HepG2 (cell line): ENCODE measurements at regions not wholly inside any gene's neighbourhood (a gene's known extent, or its start where the extent isn't known, plus 50 kb on each side); places are given as distances from the start of the nearest gene placed in this dataset.

ENCODE experiments used
- AGO2 ChIP-seq: fragments of 200-400 bp; formaldehyde crosslinking; optimal IDR thresholded peaks from 2 replicates; pipeline ENCODE3; 2017; ENCODE audit warnings: mild to moderate bottlenecking, low read depth, low read length, moderate library complexity
- CHD2 ChIP-seq: IDR thresholded peaks from 2 replicates; pipeline ENCODE4 v1.6.1; 2011; ENCODE audit warnings: low read depth, low read length, improper control_type of control experiment
- HNRNPK ChIP-seq: fragments of 200-400 bp; formaldehyde crosslinking; IDR thresholded peaks from 2 replicates; pipeline ENCODE4 v1.6.1; 2018; ENCODE audit warnings: low read length, low read depth, moderate library complexity, mild to moderate bottlenecking; ENCODE audit not compliant: poor library complexity, severe bottlenecking
- HNRNPLL ChIP-seq: fragments of 200-400 bp; formaldehyde crosslinking; IDR thresholded peaks from 2 replicates; pipeline ENCODE4 v1.6.1; 2017; ENCODE audit warnings: mild to moderate bottlenecking, low read depth, low read length; ENCODE audit not compliant: poor library complexity, severe bottlenecking
- NR2F6 ChIP-seq, 2 experiments: IDR thresholded peaks; 2 replicates each; pipeline ENCODE4 v1.6.1; 2016; ENCODE audit warnings: antibody characterized with exemption in 1 of 2, mild to moderate bottlenecking in 1 of 2
- RFXAP ChIP-seq: sonication (generic); formaldehyde crosslinking; IDR thresholded peaks from 2 replicates; pipeline ENCODE4 v1.4.0; 2020; ENCODE audit warnings: missing genetic modification reagents, borderline replicate concordance
- TMF1 ChIP-seq: sonication (generic); formaldehyde crosslinking; IDR thresholded peaks from 2 replicates; pipeline ENCODE4 v1.8.1; 2022; ENCODE audit warnings: low read depth, missing genetic modification reagents
- ZFP37 ChIP-seq: sonication (generic); formaldehyde crosslinking; IDR thresholded peaks from 2 replicates; pipeline ENCODE4 v1.4.0; 2020; ENCODE audit warnings: missing genetic modification reagents, borderline replicate concordance
- ZNF101 ChIP-seq: sonication (generic); formaldehyde crosslinking; IDR thresholded peaks from 2 replicates; pipeline ENCODE4 v1.4.0; 2020; ENCODE audit warnings: mild to moderate bottlenecking, low read depth, missing genetic modification reagents, borderline replicate concordance
- ZNF292 ChIP-seq: sonication (generic); formaldehyde crosslinking; IDR thresholded peaks from 2 replicates; pipeline ENCODE4 v1.8.1; 2022; ENCODE audit warnings: mild to moderate bottlenecking, low read depth, missing genetic modification reagents, borderline replicate concordance
- ZNF317 ChIP-seq: sonication (generic); formaldehyde crosslinking; IDR thresholded peaks from 2 replicates; pipeline ENCODE4 v1.5.0; 2020; ENCODE audit warnings: mild to moderate bottlenecking, missing genetic modification reagents
- ZNF605 ChIP-seq: sonication (generic); formaldehyde crosslinking; IDR thresholded peaks from 2 replicates; pipeline ENCODE4 v1.8.0; 2022; ENCODE audit warnings: mild to moderate bottlenecking, missing genetic modification reagents
- ZNF891 ChIP-seq: sonication (generic); formaldehyde crosslinking; IDR thresholded peaks from 2 replicates; pipeline ENCODE4 v1.5.0; 2020; ENCODE audit warnings: mild to moderate bottlenecking, missing genetic modification reagents
- TF ChIP-seq, protein P1 (sequence below): sonication (generic); formaldehyde crosslinking; IDR thresholded peaks from 2 replicates; pipeline ENCODE4 v1.4.0; 2020; ENCODE audit warnings: missing genetic modification reagents
- TF ChIP-seq, protein P2 (sequence below): sonication (generic); formaldehyde crosslinking; IDR thresholded peaks from 2 replicates; pipeline ENCODE4 v1.4.0; 2020; ENCODE audit warnings: missing genetic modification reagents, borderline replicate concordance
- TF ChIP-seq, protein P3 (sequence below): sonication (generic); formaldehyde crosslinking; IDR thresholded peaks from 2 replicates; pipeline ENCODE4 v1.4.0; 2020; ENCODE audit warnings: low read depth, missing genetic modification reagents
- TF ChIP-seq, protein P4 (sequence below): sonication (generic); formaldehyde crosslinking; IDR thresholded peaks from 2 replicates; pipeline ENCODE4 v1.9.0; 2022; ENCODE audit warnings: missing genetic modification reagents, mild to moderate bottlenecking, borderline replicate concordance

DNA sequence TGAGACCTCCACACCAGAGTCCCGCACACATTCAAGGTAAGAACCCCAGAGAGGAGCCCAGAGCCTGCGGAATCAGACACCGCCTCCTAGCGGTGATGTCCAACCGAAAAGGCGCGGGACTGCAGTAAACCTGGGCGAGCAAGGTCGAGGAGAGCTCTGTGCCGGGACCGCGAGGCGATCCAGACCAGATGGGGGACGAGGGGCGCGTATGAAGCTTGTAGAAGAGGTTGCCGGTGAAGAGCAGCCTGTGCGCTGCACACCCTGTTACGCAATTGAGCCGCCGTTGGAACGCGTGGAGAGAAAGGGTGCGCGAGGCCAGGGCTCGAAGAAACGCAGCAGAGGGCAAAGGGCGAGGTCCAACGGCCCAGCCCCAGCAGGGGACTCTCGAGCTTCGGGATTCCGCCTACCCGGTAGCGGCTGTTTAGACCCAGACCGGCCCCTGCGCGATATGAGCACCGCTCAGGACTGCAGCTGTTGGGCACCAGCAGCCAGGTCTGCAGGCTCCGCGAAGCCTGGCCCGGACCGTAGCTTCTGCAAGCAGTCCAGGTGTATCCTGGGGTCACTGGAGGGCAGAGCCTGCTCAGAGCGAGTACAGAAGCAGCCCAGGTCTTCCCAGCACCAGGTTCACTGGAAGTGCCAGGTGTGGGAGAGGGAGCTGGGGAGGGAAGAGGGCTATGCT is 65.9 kb upstream of the ZNF599 start (continued):
- TF ChIP-seq ZNF891 (CRISPR knock-in tag) = peak; percentile 43; the same call in 1 of the 2 replicates
- TF ChIP-seq CHD2 = no peak
- TF ChIP-seq NR2F6 (IDR thresholded peaks at IDR 0.05) = peak; percentile 54
- TF ChIP-seq NR2F6 (CRISPR knock-in tag; IDR thresholded peaks at IDR 0.05) = peak; percentile 73
- no peak for TF ChIP-seq TMF1 (CRISPR knock-in tag)
- TF ChIP-seq, protein P1, sequence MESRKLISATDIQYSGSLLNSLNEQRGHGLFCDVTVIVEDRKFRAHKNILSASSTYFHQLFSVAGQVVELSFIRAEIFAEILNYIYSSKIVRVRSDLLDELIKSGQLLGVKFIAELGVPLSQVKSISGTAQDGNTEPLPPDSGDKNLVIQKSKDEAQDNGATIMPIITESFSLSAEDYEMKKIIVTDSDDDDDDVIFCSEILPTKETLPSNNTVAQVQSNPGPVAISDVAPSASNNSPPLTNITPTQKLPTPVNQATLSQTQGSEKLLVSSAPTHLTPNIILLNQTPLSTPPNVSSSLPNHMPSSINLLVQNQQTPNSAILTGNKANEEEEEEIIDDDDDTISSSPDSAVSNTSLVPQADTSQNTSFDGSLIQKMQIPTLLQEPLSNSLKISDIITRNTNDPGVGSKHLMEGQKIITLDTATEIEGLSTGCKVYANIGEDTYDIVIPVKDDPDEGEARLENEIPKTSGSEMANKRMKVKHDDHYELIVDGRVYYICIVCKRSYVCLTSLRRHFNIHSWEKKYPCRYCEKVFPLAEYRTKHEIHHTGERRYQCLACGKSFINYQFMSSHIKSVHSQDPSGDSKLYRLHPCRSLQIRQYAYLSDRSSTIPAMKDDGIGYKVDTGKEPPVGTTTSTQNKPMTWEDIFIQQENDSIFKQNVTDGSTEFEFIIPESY = peak; percentile 70; the same call in 1 of the 2 replicates
- TF ChIP-seq ZNF605 (CRISPR knock-in tag) = peak; percentile 34; the same call in 1 of the 2 replicates
- TF ChIP-seq, protein P2, sequence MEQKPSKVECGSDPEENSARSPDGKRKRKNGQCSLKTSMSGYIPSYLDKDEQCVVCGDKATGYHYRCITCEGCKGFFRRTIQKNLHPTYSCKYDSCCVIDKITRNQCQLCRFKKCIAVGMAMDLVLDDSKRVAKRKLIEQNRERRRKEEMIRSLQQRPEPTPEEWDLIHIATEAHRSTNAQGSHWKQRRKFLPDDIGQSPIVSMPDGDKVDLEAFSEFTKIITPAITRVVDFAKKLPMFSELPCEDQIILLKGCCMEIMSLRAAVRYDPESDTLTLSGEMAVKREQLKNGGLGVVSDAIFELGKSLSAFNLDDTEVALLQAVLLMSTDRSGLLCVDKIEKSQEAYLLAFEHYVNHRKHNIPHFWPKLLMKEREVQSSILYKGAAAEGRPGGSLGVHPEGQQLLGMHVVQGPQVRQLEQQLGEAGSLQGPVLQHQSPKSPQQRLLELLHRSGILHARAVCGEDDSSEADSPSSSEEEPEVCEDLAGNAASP = peak; percentile 79; the same call in 1 of the 2 replicates
- TF ChIP-seq, protein P3, sequence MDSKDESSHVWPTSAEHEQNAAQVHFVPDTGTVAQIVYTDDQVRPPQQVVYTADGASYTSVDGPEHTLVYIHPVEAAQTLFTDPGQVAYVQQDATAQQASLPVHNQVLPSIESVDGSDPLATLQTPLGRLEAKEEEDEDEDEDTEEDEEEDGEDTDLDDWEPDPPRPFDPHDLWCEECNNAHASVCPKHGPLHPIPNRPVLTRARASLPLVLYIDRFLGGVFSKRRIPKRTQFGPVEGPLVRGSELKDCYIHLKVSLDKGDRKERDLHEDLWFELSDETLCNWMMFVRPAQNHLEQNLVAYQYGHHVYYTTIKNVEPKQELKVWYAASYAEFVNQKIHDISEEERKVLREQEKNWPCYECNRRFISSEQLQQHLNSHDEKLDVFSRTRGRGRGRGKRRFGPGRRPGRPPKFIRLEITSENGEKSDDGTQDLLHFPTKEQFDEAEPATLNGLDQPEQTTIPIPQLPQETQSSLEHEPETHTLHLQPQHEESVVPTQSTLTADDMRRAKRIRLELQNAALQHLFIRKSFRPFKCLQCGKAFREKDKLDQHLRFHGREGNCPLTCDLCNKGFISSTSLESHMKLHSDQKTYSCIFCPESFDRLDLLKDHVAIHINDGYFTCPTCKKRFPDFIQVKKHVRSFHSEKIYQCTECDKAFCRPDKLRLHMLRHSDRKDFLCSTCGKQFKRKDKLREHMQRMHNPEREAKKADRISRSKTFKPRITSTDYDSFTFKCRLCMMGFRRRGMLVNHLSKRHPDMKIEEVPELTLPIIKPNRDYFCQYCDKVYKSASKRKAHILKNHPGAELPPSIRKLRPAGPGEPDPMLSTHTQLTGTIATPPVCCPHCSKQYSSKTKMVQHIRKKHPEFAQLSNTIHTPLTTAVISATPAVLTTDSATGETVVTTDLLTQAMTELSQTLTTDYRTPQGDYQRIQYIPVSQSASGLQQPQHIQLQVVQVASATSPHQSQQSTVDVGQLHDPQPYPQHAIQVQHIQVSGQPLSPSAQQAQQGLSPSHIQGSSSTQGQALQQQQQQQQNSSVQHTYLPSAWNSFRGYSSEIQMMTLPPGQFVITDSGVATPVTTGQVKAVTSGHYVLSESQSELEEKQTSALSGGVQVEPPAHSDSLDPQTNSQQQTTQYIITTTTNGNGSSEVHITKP (CRISPR knock-in tag) = no peak
- peak; percentile 70; the same call in 1 of the 2 replicates for TF ChIP-seq ZNF292 (CRISPR knock-in tag)
- TF ChIP-seq HNRNPK = no peak
- no peak for TF ChIP-seq ZNF101 (CRISPR knock-in tag)
- TF ChIP-seq ZFP37 (CRISPR knock-in tag) = no peak
- 0 out of 2 replicates have a peak, but pooled peaks have one; percentile 34 for TF ChIP-seq ZNF317 (CRISPR knock-in tag)
- no peak for TF ChIP-seq RFXAP (CRISPR knock-in tag)
- peak; percentile 67 for TF ChIP-seq HNRNPLL
- TF ChIP-seq AGO2 = no peak
- TF ChIP-seq, protein P4, sequence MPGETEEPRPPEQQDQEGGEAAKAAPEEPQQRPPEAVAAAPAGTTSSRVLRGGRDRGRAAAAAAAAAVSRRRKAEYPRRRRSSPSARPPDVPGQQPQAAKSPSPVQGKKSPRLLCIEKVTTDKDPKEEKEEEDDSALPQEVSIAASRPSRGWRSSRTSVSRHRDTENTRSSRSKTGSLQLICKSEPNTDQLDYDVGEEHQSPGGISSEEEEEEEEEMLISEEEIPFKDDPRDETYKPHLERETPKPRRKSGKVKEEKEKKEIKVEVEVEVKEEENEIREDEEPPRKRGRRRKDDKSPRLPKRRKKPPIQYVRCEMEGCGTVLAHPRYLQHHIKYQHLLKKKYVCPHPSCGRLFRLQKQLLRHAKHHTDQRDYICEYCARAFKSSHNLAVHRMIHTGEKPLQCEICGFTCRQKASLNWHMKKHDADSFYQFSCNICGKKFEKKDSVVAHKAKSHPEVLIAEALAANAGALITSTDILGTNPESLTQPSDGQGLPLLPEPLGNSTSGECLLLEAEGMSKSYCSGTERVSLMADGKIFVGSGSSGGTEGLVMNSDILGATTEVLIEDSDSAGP (CRISPR knock-in tag) = peak; percentile 60; the same call in 1 of the 2 replicates
